Stimulated activated CD8-positive, alpha-beta memory T cell treated with anti-CD3 and anti-CD28 coated beads, Interleukin-15, amount 100 ng/mL, for 48 hours (primary cell): ENCODE measurements at regions not wholly inside any gene's neighbourhood (a gene's known extent, or its start where the extent isn't known, plus 50 kb on each side); places are given as distances from the start of the nearest gene placed in this dataset.

ENCODE experiments used
- DNase-seq, 2 donors: peaks; one replicate each; pipeline ENCODE4 v3.0.0-alpha.2; 2020; ENCODE audit warnings: low read depth in 2 of 2

- no peak for DNase-seq
Measured at GRCh38 chr1:234536741-234537140, 57.8 kb upstream of the TARBP1 start.

GRCh38 chr1:234535763-234536515 lies 57.0 kb upstream of the TARBP1 start:
- no peak for DNase-seq

GRCh38 chr1:234535218-234535617 lies 56.2 kb upstream of the TARBP1 start:
- DNase-seq, result no peak

- DNase-seq, result no peak
Measured at GRCh38 chr1:234533975-234534876, 55.2 kb upstream of the TARBP1 start.

GRCh38 chr1:234533034-234533891 lies 54.3 kb upstream of the TARBP1 start:
- no peak for DNase-seq

GRCh38 chr1:234532503-234532922 lies 53.5 kb upstream of the TARBP1 start:
- DNase-seq, result no peak

GRCh38 chr1:234531151-234531635 lies 52.2 kb upstream of the TARBP1 start:
- no peak for DNase-seq

- DNase-seq, result no peak
Measured at GRCh38 chr1:234530672-234531071, 51.7 kb upstream of the TARBP1 start.

GRCh38 chr1:234529950-234530237 lies 50.9 kb upstream of the TARBP1 start:
- DNase-seq, result no peak

- DNase-seq, result no peak
Measured at GRCh38 chr1:234529095-234529949, 50.3 kb upstream of the TARBP1 start.
